Gastrocnemius medialis (tissue), 4 donors: ENCODE measurements at regions not wholly inside any gene's neighbourhood (a gene's known extent, or its start where the extent isn't known, plus 50 kb on each side); places are given as distances from the start of the nearest gene placed in this dataset.
"Not testable (repeated sequence)": the region's sequence is repeated elsewhere in the genome, so short reads cannot be mapped to it uniquely, and the experiment has no call there.

Experiments
- ATAC-seq, 2 donors: fragments of 150-250 bp; one replicate each; pipeline ENCODE4 v1.9.1; 2016
- DNase-seq, 2 donors: peaks; one replicate each; pipeline ENCODE4 v3.0.0-alpha.2; 2019
- H3K27ac ChIP-seq, 4 donors: fragments of 200-600 bp; sonication (generic); 1 replicate in 1 of 4; 2 replicates in 3 of 4; pipeline ENCODE4 v1.5.1; 2016 to 2018; ENCODE audit warnings: mild to moderate bottlenecking in 2 of 4, moderate library complexity in 1 of 4
- H3K27me3 ChIP-seq, 3 donors: fragments of 200-600 bp; sonication (generic) in 2 of 3; 1 replicate in 1 of 3; 2 replicates in 2 of 3; pipeline versions ENCODE4 v1.5.1 to v1.6.0; 2016 to 2019; ENCODE audit warnings: mild to moderate bottlenecking in 1 of 3, moderate library complexity in 1 of 3
- H3K36me3 ChIP-seq, 2 donors: fragments of 200-600 bp; sonication (generic) in 1 of 2; one replicate each; pipeline ENCODE4 v1.5.1; 2017 to 2018
- H3K4me1 ChIP-seq, 2 donors: fragments of 200-600 bp; sonication (generic) in 1 of 2; one replicate each; pipeline ENCODE4 v1.5.1; 2016 to 2017; ENCODE audit warnings: mild to moderate bottlenecking in 2 of 2
- H3K4me3 ChIP-seq, 4 donors: fragments of 200-600 bp; sonication (generic) in 3 of 4; 1 replicate in 1 of 4; 2 replicates in 3 of 4; pipeline ENCODE4 v1.5.1; 2016 to 2019; ENCODE audit warnings: mild to moderate bottlenecking in 2 of 4
- H3K9me3 ChIP-seq, 3 donors: fragments of 200-600 bp; sonication (generic) in 2 of 3; 1 replicate in 1 of 3; 2 replicates in 2 of 3; pipeline ENCODE4 v1.5.1; 2016 to 2019
- CTCF ChIP-seq, 5 experiments: fragments of 450-650 bp in 3 of 5; fragments of 200-600 bp in 2 of 5; sonication (generic) in 2 of 5; IDR thresholded peaks in 4 of 5; conservative IDR thresholded peaks in 1 of 5; 1 replicate in 4 of 5; 2 replicates in 1 of 5; pipeline ENCODE4 v1.5.1; 2016 to 2019; ENCODE audit warnings: antibody characterized with exemption in 5 of 5, mild to moderate bottlenecking in 3 of 5, moderate library complexity in 3 of 5
- POLR2A ChIP-seq, 2 donors: fragments of 450-650 bp; IDR thresholded peaks; one replicate each; pipeline ENCODE4 v1.6.1; 2017; ENCODE audit warnings: antibody characterized with exemption in 2 of 2, mild to moderate bottlenecking in 2 of 2, moderate library complexity in 2 of 2
- in situ Hi-C, 4 donors: fragments of 200-750 bp; cut with MboI; loops; one replicate each; pipeline versions ENCODE4 v1.15.0 to v1.8.0; 2017; ENCODE audit warnings: low sequenced_read_pairs in 4 of 4
- intact Hi-C: fragments of 100-400 bp; cut with DNase I; formaldehyde crosslinking; loops from one replicate; pipeline ENCODE4 v1.15.1; 2023; ENCODE audit warnings: low total_unique reads

- no peak for TF ChIP-seq POLR2A (IDR thresholded peaks at IDR 0.05)
- no peak for TF ChIP-seq CTCF (IDR thresholded peaks at IDR 0.05 in 4 of 5, conservative IDR thresholded peaks at IDR 0.05 in 1 of 5)
- H3K36me3 ChIP-seq, result no peaks in the 10 kb centered on the region
- in situ Hi-C loops, result no loop called here
- no peak for DNase-seq
- intact Hi-C loops, result no loop called here
- H3K4me1 ChIP-seq, result no peaks in the 10 kb centered on the region
- H3K9me3 ChIP-seq, result no peaks in the 10 kb centered on the region
- H3K27me3 ChIP-seq, result no peaks in the 10 kb centered on the region
- H3K4me3 ChIP-seq, result no peak overlapping the region
- no peak overlapping the region for H3K27ac ChIP-seq
- ATAC-seq, result no peak
Observed at GRCh38 chr5:127163750-127164149, 90.4 kb upstream of the C5orf63 start.

GRCh38 chr5:127170918-127171600, 97.8 kb upstream of the C5orf63 start:
- no peak for TF ChIP-seq POLR2A (IDR thresholded peaks at IDR 0.05)
- TF ChIP-seq CTCF (IDR thresholded peaks at IDR 0.05 in 4 of 5, conservative IDR thresholded peaks at IDR 0.05 in 1 of 5), result no peak
- H3K9me3 ChIP-seq, result peaks cover 0 to 10% (median 0%) of the 10 kb centered on the region in 3 donors
- intact Hi-C loops, result no loop called here
- no peaks in the 10 kb centered on the region for H3K27me3 ChIP-seq
- no peak for ATAC-seq
- no peak overlapping the region for H3K27ac ChIP-seq
- no peak overlapping the region for H3K4me3 ChIP-seq
- DNase-seq, result no peak
- in situ Hi-C loops, result no loop called here
- H3K36me3 ChIP-seq, result no peaks in the 10 kb centered on the region
- no peaks in the 10 kb centered on the region for H3K4me1 ChIP-seq

GRCh38 chr5:127176769-127177168, 103.5 kb upstream of the C5orf63 start:
- H3K36me3 ChIP-seq, result no peaks in the 10 kb centered on the region
- no peak for DNase-seq
- intact Hi-C loops (no loop called here), in situ Hi-C loops (no loop called here)
- no peak for TF ChIP-seq POLR2A (IDR thresholded peaks at IDR 0.05)
- no peak for TF ChIP-seq CTCF (IDR thresholded peaks at IDR 0.05 in 4 of 5, conservative IDR thresholded peaks at IDR 0.05 in 1 of 5)
- H3K9me3 ChIP-seq, result peaks cover 0 to 10% (median 0%) of the 10 kb centered on the region in 3 donors
- no peak for ATAC-seq
- no peaks in the 10 kb centered on the region for H3K4me1 ChIP-seq
- H3K4me3 ChIP-seq, result no peak overlapping the region
- H3K27me3 ChIP-seq, result no peaks in the 10 kb centered on the region
- no peak overlapping the region for H3K27ac ChIP-seq

GRCh38 chr5:127182631-127183030, 108.0 kb upstream of the MEGF10 start:
- H3K27ac ChIP-seq, H3K4me1 ChIP-seq, H3K4me3 ChIP-seq, ATAC-seq, DNase-seq, intact Hi-C loops, H3K27me3 ChIP-seq, H3K36me3 ChIP-seq, in situ Hi-C loops, H3K9me3 ChIP-seq: not testable (repeated sequence)

- Histone ChIP-seq H3K36me3 (no peaks in the 10 kb centered on the region), H3K4me1 (no peaks in the 10 kb centered on the region), H3K27ac (no peak overlapping the region), H3K4me3 (no peak overlapping the region), H3K27me3 (no peaks in the 10 kb centered on the region), H3K9me3 (no peaks in the 10 kb centered on the region)
- in situ Hi-C loops, result no loop called here
- TF ChIP-seq CTCF (IDR thresholded peaks at IDR 0.05 in 4 of 5, conservative IDR thresholded peaks at IDR 0.05 in 1 of 5) (no peak), POLR2A (IDR thresholded peaks at IDR 0.05) (no peak)
- ATAC-seq, result no peak
- no peak for DNase-seq
- intact Hi-C loops, result no loop called here
Observed at GRCh38 chr5:127183332-127183731, 107.3 kb upstream of the MEGF10 start.
